ENCODE measurements at regions not wholly inside any gene's neighbourhood (a gene's known extent, or its start where the extent isn't known, plus 50 kb on each side); places are given as distances from the start of the nearest gene placed in this dataset.

DNA sequence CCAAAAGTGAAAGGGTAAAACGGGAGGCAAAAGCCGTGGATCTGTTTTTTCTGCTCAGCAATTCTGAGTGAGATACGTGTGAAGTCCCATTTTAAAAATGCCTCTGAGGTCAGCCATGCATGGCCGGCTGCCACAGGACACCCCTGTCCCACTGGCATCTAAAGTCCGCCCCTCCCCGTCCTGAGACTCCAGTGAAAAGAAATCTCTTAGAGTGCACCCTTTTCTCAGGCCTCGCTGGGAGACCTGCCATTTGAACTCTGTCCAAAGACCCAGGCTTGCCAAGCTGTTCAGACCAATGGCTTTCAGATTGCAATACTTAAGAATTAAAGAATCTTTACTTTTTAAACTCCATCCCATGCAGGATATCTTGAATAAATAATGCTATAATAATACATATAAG lies 61.0 kb upstream of the SLC24A5 start:
- Histone ChIP-seq H3K4me1 (ENCODE audit: control insufficient read depth in 2 of 2, insufficient read depth in 2 of 2, low read length in 2 of 2) (no peaks in the 10 kb centered on the region), H3K27me3 (ENCODE audit: control insufficient read depth in 2 of 2, insufficient read depth in 1 of 2, low read length in 1 of 2) (no peaks in the 10 kb centered on the region), H3K9me3 (ENCODE audit: control insufficient read depth in 2 of 2, insufficient read depth in 1 of 2, low read length in 1 of 2) (no peaks in the 10 kb centered on the region), H3K4me3 (ENCODE audit: low read length in 2 of 2) (no peak overlapping the region), H3K27ac (ENCODE audit: low read depth in 1 of 2, low read length in 1 of 2) (no peak overlapping the region), H3K36me3 (ENCODE audit: control insufficient read depth in 2 of 2, insufficient read depth in 2 of 2, low read length in 1 of 2) (no peaks in the 10 kb centered on the region)
- no peak for DNase-seq (ENCODE audit: low read depth in 6 of 9, low spot score in 9 of 9)
- WGBS, result 92% methylated on average over 7 of the region's 7 CpGs

DNA sequence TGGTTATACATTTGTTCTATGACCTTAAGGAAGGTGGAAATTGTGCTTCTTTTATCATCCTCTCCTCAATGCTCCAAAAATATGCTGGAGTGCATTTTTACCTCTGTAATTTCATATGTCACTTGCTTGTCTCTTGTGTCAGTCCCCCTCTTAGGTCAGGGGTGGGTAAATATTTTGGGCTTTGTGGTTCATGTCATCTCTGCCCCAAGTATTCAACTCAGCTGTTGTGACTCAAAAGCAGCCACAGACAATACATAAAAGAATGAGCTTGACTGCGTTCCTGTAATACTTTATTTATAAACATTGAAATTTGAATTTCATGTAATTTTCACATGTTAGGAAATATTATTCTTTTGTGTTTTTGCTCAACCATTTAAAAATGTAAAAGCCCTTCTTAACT lies 60.4 kb upstream of the SLC24A5 start:
- no peak for DNase-seq (ENCODE audit: low read depth in 6 of 9, low spot score in 9 of 9)
- H3K27ac ChIP-seq (ENCODE audit: low read depth in 1 of 2, low read length in 1 of 2), result no peak overlapping the region
- no peak overlapping the region for H3K4me3 ChIP-seq (ENCODE audit: low read length in 2 of 2)
- no peaks in the 10 kb centered on the region for H3K27me3 ChIP-seq (ENCODE audit: control insufficient read depth in 2 of 2, insufficient read depth in 1 of 2, low read length in 1 of 2)
- WGBS, result 95% methylated on average over 1 of the region's 1 CpG
- no peaks in the 10 kb centered on the region for H3K36me3 ChIP-seq (ENCODE audit: control insufficient read depth in 2 of 2, insufficient read depth in 2 of 2, low read length in 1 of 2)
- H3K9me3 ChIP-seq (ENCODE audit: control insufficient read depth in 2 of 2, insufficient read depth in 1 of 2, low read length in 1 of 2), result no peaks in the 10 kb centered on the region
- H3K4me1 ChIP-seq (ENCODE audit: control insufficient read depth in 2 of 2, insufficient read depth in 2 of 2, low read length in 2 of 2), result no peaks in the 10 kb centered on the region

DNA sequence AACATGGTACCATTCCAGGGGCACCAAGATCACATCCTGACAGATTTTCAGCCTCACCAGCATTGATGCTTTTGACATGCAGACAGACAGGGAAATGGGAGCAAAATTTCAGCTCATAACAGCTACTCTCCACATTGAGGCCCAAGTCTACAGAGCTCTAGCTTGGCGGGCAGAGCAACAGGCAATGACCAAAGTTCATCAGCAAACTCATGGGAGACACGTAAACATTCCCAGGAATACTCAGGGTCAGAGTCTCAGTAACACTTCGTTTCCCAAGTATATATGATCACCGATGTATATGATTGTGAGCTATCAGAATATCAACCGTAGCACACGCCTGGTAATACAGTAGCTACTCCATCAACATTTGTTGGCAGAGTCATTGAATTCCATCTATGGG lies 59.2 kb upstream of the SLC24A5 start:
- WGBS, result 97% methylated on average over 6 of the region's 6 CpGs
- no peak for DNase-seq (ENCODE audit: low read depth in 6 of 9, low spot score in 9 of 9)
- H3K27me3 ChIP-seq (ENCODE audit: control insufficient read depth in 2 of 2, insufficient read depth in 1 of 2, low read length in 1 of 2), result no peaks in the 10 kb centered on the region
- no peaks in the 10 kb centered on the region for H3K9me3 ChIP-seq (ENCODE audit: control insufficient read depth in 2 of 2, insufficient read depth in 1 of 2, low read length in 1 of 2)
- no peaks in the 10 kb centered on the region for H3K36me3 ChIP-seq (ENCODE audit: control insufficient read depth in 2 of 2, insufficient read depth in 2 of 2, low read length in 1 of 2)
- no peak overlapping the region for H3K4me3 ChIP-seq (ENCODE audit: low read length in 2 of 2)
- H3K27ac ChIP-seq (ENCODE audit: low read depth in 1 of 2, low read length in 1 of 2), result no peak overlapping the region
- no peaks in the 10 kb centered on the region for H3K4me1 ChIP-seq (ENCODE audit: control insufficient read depth in 2 of 2, insufficient read depth in 2 of 2, low read length in 2 of 2)

DNA sequence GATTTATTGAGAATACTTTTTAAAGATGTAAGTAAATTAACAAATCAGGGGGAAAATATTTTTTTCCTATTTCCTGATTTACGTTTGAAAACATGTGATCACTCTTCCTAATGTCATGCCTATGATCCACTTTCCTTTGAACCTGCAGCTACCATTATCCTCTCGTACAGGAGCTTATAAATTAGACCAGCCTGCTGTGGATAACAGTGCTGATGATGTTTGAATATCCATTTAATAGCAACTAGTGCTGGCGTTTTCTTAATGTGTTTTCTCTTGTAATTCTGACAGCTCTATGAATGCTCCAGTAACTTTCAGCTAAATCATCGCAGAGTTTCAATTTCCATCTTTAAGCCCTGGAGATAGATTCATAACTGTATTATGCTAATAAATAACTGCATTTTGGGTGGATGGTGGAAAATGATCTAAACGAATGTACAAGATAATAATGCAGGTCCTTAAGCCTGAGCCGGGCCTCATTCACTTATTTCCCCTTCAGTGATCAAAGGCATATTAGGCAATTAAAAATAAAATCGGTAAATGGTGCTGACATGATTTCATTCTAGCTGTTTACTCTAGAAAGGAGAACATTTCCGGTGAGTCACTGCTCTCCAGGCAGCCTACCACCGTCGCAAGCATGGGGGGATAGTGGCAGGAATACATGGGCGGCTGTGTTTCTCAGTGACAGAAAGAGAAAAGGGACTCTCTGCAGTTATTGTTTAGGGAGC lies 58.5 kb upstream of the SLC24A5 start:
- Histone ChIP-seq H3K4me3 (ENCODE audit: low read length in 2 of 2) (no peak overlapping the region), H3K9me3 (ENCODE audit: control insufficient read depth in 2 of 2, insufficient read depth in 1 of 2, low read length in 1 of 2) (no peaks in the 10 kb centered on the region), H3K27me3 (ENCODE audit: control insufficient read depth in 2 of 2, insufficient read depth in 1 of 2, low read length in 1 of 2) (no peaks in the 10 kb centered on the region), H3K4me1 (ENCODE audit: control insufficient read depth in 2 of 2, insufficient read depth in 2 of 2, low read length in 2 of 2) (no peaks in the 10 kb centered on the region), H3K36me3 (ENCODE audit: control insufficient read depth in 2 of 2, insufficient read depth in 2 of 2, low read length in 1 of 2) (no peaks in the 10 kb centered on the region), H3K27ac (ENCODE audit: low read depth in 1 of 2, low read length in 1 of 2) (no peak overlapping the region)
- WGBS, result 85% methylated on average over 11 of the region's 11 CpGs
- DNase-seq (ENCODE audit: low read depth in 6 of 9, low spot score in 9 of 9), result no peak

DNA sequence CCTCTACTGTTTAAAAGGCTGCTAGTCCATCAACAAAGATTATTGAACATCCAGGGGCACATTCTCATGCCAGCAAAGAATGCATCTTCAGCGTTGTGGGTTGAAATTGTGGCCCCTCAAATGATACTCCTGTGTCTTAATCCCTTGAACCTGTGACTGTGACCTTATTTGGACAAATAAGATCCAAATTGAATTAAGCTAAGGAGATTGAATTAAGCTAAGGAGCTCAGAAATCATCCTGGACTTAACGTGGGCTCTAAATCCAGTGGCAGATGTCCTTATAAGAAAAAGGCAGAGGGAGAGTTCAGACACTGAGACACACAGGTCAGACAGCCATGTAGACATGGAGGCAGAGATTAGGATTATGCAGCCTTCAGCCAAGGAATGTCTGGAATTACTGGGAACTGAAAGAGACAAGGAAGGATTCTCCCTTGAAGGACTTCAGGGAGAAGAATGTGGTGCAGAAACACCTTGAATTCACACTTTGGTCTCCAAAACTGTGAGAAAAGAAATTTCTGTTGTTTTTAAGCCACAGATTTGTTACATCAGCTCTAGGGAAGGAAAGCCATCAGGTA lies 57.3 kb upstream of the SLC24A5 start:
- DNase-seq (ENCODE audit: low read depth in 6 of 9, low spot score in 9 of 9), result no peak
- Histone ChIP-seq H3K27me3 (ENCODE audit: control insufficient read depth in 2 of 2, insufficient read depth in 1 of 2, low read length in 1 of 2) (no peaks in the 10 kb centered on the region), H3K9me3 (ENCODE audit: control insufficient read depth in 2 of 2, insufficient read depth in 1 of 2, low read length in 1 of 2) (no peaks in the 10 kb centered on the region), H3K27ac (ENCODE audit: low read depth in 1 of 2, low read length in 1 of 2) (no peak overlapping the region), H3K4me3 (ENCODE audit: low read length in 2 of 2) (no peak overlapping the region), H3K36me3 (ENCODE audit: control insufficient read depth in 2 of 2, insufficient read depth in 2 of 2, low read length in 1 of 2) (no peaks in the 10 kb centered on the region), H3K4me1 (ENCODE audit: control insufficient read depth in 2 of 2, insufficient read depth in 2 of 2, low read length in 2 of 2) (no peaks in the 10 kb centered on the region)
- WGBS, result 91% methylated on average over 2 of the region's 2 CpGs

DNA sequence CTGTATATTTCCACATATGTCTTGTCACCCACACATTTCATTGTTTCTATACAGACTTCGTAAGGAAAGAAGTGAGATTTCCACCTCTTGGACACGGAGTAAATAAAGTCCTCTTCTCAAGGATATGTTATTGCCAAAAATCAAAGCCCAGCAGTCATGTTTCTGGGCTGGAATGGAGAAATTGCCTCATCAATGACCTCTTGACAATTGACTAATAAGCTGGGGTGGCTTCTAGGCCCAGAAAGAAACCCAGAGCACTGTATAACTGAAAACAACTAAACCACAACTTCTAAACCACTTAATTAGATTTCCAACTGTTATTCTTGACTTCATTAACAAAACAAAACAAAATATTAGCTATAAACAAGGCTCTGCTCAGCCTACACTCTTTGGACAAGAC lies 56.4 kb upstream of the SLC24A5 start:
- 92% methylated on average over 2 of the region's 2 CpGs for WGBS
- H3K27ac ChIP-seq (ENCODE audit: low read depth in 1 of 2, low read length in 1 of 2), result no peak overlapping the region
- H3K4me3 ChIP-seq (ENCODE audit: low read length in 2 of 2), result no peak overlapping the region
- no peaks in the 10 kb centered on the region for H3K9me3 ChIP-seq (ENCODE audit: control insufficient read depth in 2 of 2, insufficient read depth in 1 of 2, low read length in 1 of 2)
- H3K4me1 ChIP-seq (ENCODE audit: control insufficient read depth in 2 of 2, insufficient read depth in 2 of 2, low read length in 2 of 2), result no peaks in the 10 kb centered on the region
- no peaks in the 10 kb centered on the region for H3K27me3 ChIP-seq (ENCODE audit: control insufficient read depth in 2 of 2, insufficient read depth in 1 of 2, low read length in 1 of 2)
- no peaks in the 10 kb centered on the region for H3K36me3 ChIP-seq (ENCODE audit: control insufficient read depth in 2 of 2, insufficient read depth in 2 of 2, low read length in 1 of 2)
- DNase-seq (ENCODE audit: low read depth in 6 of 9, low spot score in 9 of 9), result no peak

DNA sequence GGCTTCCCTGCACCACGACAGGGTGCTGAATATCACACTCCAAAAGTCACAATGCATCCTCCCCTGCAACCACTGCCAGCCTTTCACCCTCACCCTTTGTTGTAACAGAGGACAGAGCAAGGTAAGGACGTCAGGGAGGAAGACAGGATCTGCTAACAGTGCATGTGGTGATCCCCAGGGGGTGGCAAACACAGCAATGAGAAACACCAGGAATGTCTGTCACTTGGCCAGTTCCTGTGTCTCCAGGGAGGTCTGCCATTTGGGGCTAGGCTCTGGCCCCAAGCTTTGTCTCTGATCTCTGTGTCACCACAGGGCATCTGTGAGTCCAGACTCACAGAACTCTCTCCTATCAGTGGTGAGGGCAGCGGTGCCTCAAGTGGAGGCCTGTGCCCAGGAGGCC lies 54.3 kb upstream of the SLC24A5 start:
- DNase-seq (ENCODE audit: low read depth in 6 of 9, low spot score in 9 of 9), result no peak
- H3K4me3 ChIP-seq (ENCODE audit: low read length in 2 of 2), result no peak overlapping the region
- H3K27ac ChIP-seq (ENCODE audit: low read depth in 1 of 2, low read length in 1 of 2), result no peak overlapping the region
- no peaks in the 10 kb centered on the region for H3K9me3 ChIP-seq (ENCODE audit: control insufficient read depth in 2 of 2, insufficient read depth in 1 of 2, low read length in 1 of 2)
- H3K27me3 ChIP-seq (ENCODE audit: control insufficient read depth in 2 of 2, insufficient read depth in 1 of 2, low read length in 1 of 2), result no peaks in the 10 kb centered on the region
- no peaks in the 10 kb centered on the region for H3K36me3 ChIP-seq (ENCODE audit: control insufficient read depth in 2 of 2, insufficient read depth in 2 of 2, low read length in 1 of 2)
- no peaks in the 10 kb centered on the region for H3K4me1 ChIP-seq (ENCODE audit: control insufficient read depth in 2 of 2, insufficient read depth in 2 of 2, low read length in 2 of 2)
- WGBS, result 67% methylated on average over 3 of the region's 3 CpGs
